H9 (cell line): ENCODE measurements at regions not wholly inside any gene's neighbourhood (a gene's known extent, or its start where the extent isn't known, plus 50 kb on each side); places are given as distances from the start of the nearest gene placed in this dataset.
A peak's percentile ranks its signal among the peaks of the same experiment; 100 is the strongest.

Experiments used
- DNase-seq: peaks from one replicate; pipeline ENCODE4 v3.0.0-alpha.2; 2017
- H2AFZ ChIP-seq: one replicate; pipeline ENCODE4 v1.6.1; 2013; ENCODE audit warnings: mild to moderate bottlenecking, low read length, control low read depth, moderate library complexity
- H2AK5ac ChIP-seq: 2 replicates; pipeline ENCODE4 v1.6.1; 2013; ENCODE audit warnings: low read length, control low read depth, mixed read lengths; ENCODE audit not compliant: insufficient read length
- H2BK120ac ChIP-seq: one replicate; pipeline ENCODE4 v1.6.1; 2013; ENCODE audit warnings: low read depth, mild to moderate bottlenecking, low read length, control low read depth, inconsistent platforms; ENCODE audit not compliant: poor library complexity, severe bottlenecking
- H2BK12ac ChIP-seq: 2 replicates; pipeline ENCODE4 v1.6.1; 2013; ENCODE audit warnings: low read length, control low read depth, mixed read lengths, low read depth; ENCODE audit not compliant: insufficient read length
- H2BK15ac ChIP-seq: 2 replicates; pipeline ENCODE4 v1.6.1; 2013; ENCODE audit warnings: low read depth, low read length, control low read depth
- H2BK20ac ChIP-seq: one replicate; pipeline ENCODE4 v1.6.1; 2013; ENCODE audit warnings: low read depth, mild to moderate bottlenecking, low read length, control low read depth, inconsistent platforms; ENCODE audit not compliant: poor library complexity, severe bottlenecking
- H2BK5ac ChIP-seq: 2 replicates; pipeline ENCODE4 v1.6.1; 2013; ENCODE audit warnings: low read length, control low read depth, mixed read lengths; ENCODE audit not compliant: insufficient read length
- H3K14ac ChIP-seq: 2 replicates; pipeline ENCODE4 v1.6.1; 2013; ENCODE audit warnings: low read length, control low read depth; ENCODE audit not compliant: insufficient read depth
- H3K18ac ChIP-seq: 2 replicates; pipeline ENCODE4 v1.6.1; 2013; ENCODE audit warnings: low read depth, mild to moderate bottlenecking, mixed read lengths, low read length, control low read depth; ENCODE audit not compliant: insufficient read length
- H3K23ac ChIP-seq: 2 replicates; pipeline ENCODE4 v1.6.1; 2013; ENCODE audit warnings: low read length, control low read depth, mixed read lengths, low read depth; ENCODE audit not compliant: insufficient read length
- H3K23me2 ChIP-seq: 2 replicates; pipeline ENCODE4 v1.6.1; 2013; ENCODE audit warnings: low read depth, mild to moderate bottlenecking, mixed read lengths, low read length, control low read depth; ENCODE audit not compliant: insufficient read length, poor library complexity, severe bottlenecking
- H3K27ac ChIP-seq: 2 replicates; pipeline ENCODE4 v1.5.1; 2013; ENCODE audit warnings: low read length, control low read depth, mixed read lengths, low read depth; ENCODE audit not compliant: insufficient read length
- H3K27me3 ChIP-seq: 2 replicates; pipeline ENCODE4 v1.6.1; 2013; ENCODE audit warnings: low read length, control low read depth, inconsistent platforms; ENCODE audit not compliant: insufficient read depth
- H3K4ac ChIP-seq: 2 replicates; pipeline ENCODE4 v1.6.1; 2013; ENCODE audit warnings: low read depth, mild to moderate bottlenecking, control low read depth, inconsistent platforms, low read length, moderate library complexity
- H3K4me1 ChIP-seq: 2 replicates; pipeline ENCODE4 v1.6.1; 2013; ENCODE audit warnings: low read length, control low read depth, inconsistent platforms; ENCODE audit not compliant: insufficient read depth
- H3K4me2 ChIP-seq: 2 replicates; pipeline ENCODE4 v1.6.1; 2013; ENCODE audit warnings: low read length, control low read depth, mixed read lengths; ENCODE audit not compliant: insufficient read length, insufficient read depth
- H3K56ac ChIP-seq: 2 replicates; pipeline ENCODE4 v1.6.1; 2013; ENCODE audit warnings: low read depth, mild to moderate bottlenecking, mixed read lengths, low read length, control low read depth; ENCODE audit not compliant: insufficient read length
- H3K79me1 ChIP-seq: 2 replicates; pipeline ENCODE4 v1.6.1; 2013; ENCODE audit warnings: low read depth, mild to moderate bottlenecking, moderate library complexity, low read length, control low read depth, inconsistent platforms; ENCODE audit not compliant: insufficient read depth, poor library complexity, severe bottlenecking
- H3K79me2 ChIP-seq: 2 replicates; pipeline ENCODE4 v1.6.1; 2013; ENCODE audit warnings: low read length, control low read depth, inconsistent platforms; ENCODE audit not compliant: insufficient read depth
- H3K9ac ChIP-seq: 2 replicates; pipeline ENCODE4 v1.6.1; 2013; ENCODE audit warnings: low read length, control low read depth, mixed read lengths; ENCODE audit not compliant: insufficient read length; ENCODE audit errors: extremely low read depth
- H3K9me3 ChIP-seq: one replicate; pipeline ENCODE4 v1.6.1; 2013; ENCODE audit warnings: low read depth, low read length, inconsistent platforms; ENCODE audit not compliant: control insufficient read depth
- H3T11ph ChIP-seq: one replicate; pipeline ENCODE4 v1.6.1; 2013; ENCODE audit warnings: mild to moderate bottlenecking, low read length, control low read depth, inconsistent platforms
- H4K20me1 ChIP-seq: one replicate; pipeline ENCODE4 v1.6.1; 2013; ENCODE audit not compliant: control insufficient read depth, insufficient read length, insufficient read depth
- H4K5ac ChIP-seq: 2 replicates; pipeline ENCODE4 v1.6.1; 2013; ENCODE audit warnings: low read depth, mild to moderate bottlenecking, mixed read lengths, low read length, control low read depth; ENCODE audit not compliant: insufficient read length
- H4K8ac ChIP-seq: replicated peaks from 2 replicates; pipeline ENCODE4 v1.6.1; 2013; ENCODE audit warnings: low read length, control low read depth, mixed read lengths, low read depth; ENCODE audit not compliant: insufficient read length
- H4K91ac ChIP-seq: 2 replicates; pipeline ENCODE4 v1.6.1; 2013; ENCODE audit warnings: low read depth, mild to moderate bottlenecking, moderate library complexity, mixed read lengths, low read length, control low read depth; ENCODE audit not compliant: insufficient read length
- H3K27ac Mint-ChIP-seq, 3 experiments: 2 replicates in 2 of 3; 3 replicates in 1 of 3; pipeline ENCODE4 v1.8.0; 2020 to 2021; ENCODE audit warnings: mixed read lengths in 3 of 3, mild to moderate bottlenecking in 1 of 3, moderate library complexity in 1 of 3
- H3K27me3 Mint-ChIP-seq: 2 replicates; pipeline ENCODE4 v1.8.0; 2021; ENCODE audit warnings: low read depth, mild to moderate bottlenecking, moderate library complexity, mixed read lengths
- H3K36me3 Mint-ChIP-seq, 3 experiments: 2 replicates in 2 of 3; 3 replicates in 1 of 3; pipeline ENCODE4 v1.8.0; 2020 to 2021; ENCODE audit warnings: low read depth in 3 of 3, mixed read lengths in 3 of 3; ENCODE audit not compliant: insufficient read depth in 1 of 3
- H3K4me1 Mint-ChIP-seq, 2 experiments: 2 replicates each; pipeline ENCODE4 v1.8.0; 2020; ENCODE audit warnings: mixed read lengths in 2 of 2
- H3K4me3 Mint-ChIP-seq, 2 experiments: 2 replicates in 1 of 2; 3 replicates in 1 of 2; pipeline ENCODE4 v1.8.0; 2020 to 2021; ENCODE audit warnings: mild to moderate bottlenecking in 2 of 2, mixed read lengths in 2 of 2, moderate library complexity in 1 of 2
- H3K9me3 Mint-ChIP-seq, 2 experiments: 2 replicates in 1 of 2; 3 replicates in 1 of 2; pipeline ENCODE4 v1.8.0; 2020; ENCODE audit warnings: mild to moderate bottlenecking in 2 of 2, mixed read lengths in 2 of 2, moderate library complexity in 1 of 2
- CTCF ChIP-seq: fragments of 200-600 bp; sonication (generic); conservative IDR thresholded peaks from 3 replicates; pipeline ENCODE4 v1.8.0; 2021; ENCODE audit warnings: antibody characterized with exemption, mild to moderate bottlenecking
- WGBS: extraction: QIAGEN DNeasy Blood & Tissue Kit; methylation state at CpG from one replicate; pipeline ENCODE4 v1.1.7; 2013; ENCODE audit warnings: missing lambda C conversion rate, low lambda C conversion rate, mixed read lengths; ENCODE audit not compliant: insufficient read length; ENCODE audit errors: extremely low coverage; 5-methylcytosine and 5-hydroxymethylcytosine counted together

- H3K9me3 Mint-ChIP-seq: no peaks in the 10 kb centered on the region
- no CpG with 5 or more reads among the region's 3 CpGs for WGBS
- H3K79me1 ChIP-seq: no peaks in the 10 kb centered on the region
- H3K27ac Mint-ChIP-seq: no peak overlapping the region
- H4K8ac ChIP-seq: no peak overlapping the region
- no peak for DNase-seq
- H3K14ac ChIP-seq: no peak overlapping the region
- H3K27ac ChIP-seq: no peak overlapping the region
- H4K91ac ChIP-seq: no peak overlapping the region
- H2AK5ac ChIP-seq: no peak overlapping the region
- H2AFZ ChIP-seq: no peak overlapping the region
- no peaks in the 10 kb centered on the region for H3K9me3 ChIP-seq
- no peaks in the 10 kb centered on the region for H3K23me2 ChIP-seq
- no peak overlapping the region for H2BK20ac ChIP-seq
- no peak overlapping the region for H2BK12ac ChIP-seq
- no peak overlapping the region for H2BK5ac ChIP-seq
- no peaks in the 10 kb centered on the region for H3K27me3 ChIP-seq
- H3K23ac ChIP-seq: no peak overlapping the region
- H3K79me2 ChIP-seq: no peaks in the 10 kb centered on the region
- H3K18ac ChIP-seq: no peak overlapping the region
- no peak overlapping the region for H2BK120ac ChIP-seq
- H3K4me3 Mint-ChIP-seq: peak overlapping the region in 1 of 2 experiments; percentile 2; a peak in 1 of 5 replicates
- no peak overlapping the region for H3K4ac ChIP-seq
- no peak overlapping the region for H3K9ac ChIP-seq
- no peak for TF ChIP-seq CTCF
- no peak overlapping the region for H3T11ph ChIP-seq
- no peaks in the 10 kb centered on the region; a peak in 1 of 7 replicates for H3K36me3 Mint-ChIP-seq
- peaks cover 32 to 35% of the 10 kb centered on the region in 2 experiments for H3K4me1 Mint-ChIP-seq
- peak overlapping the region; percentile 7 for H3K4me2 ChIP-seq
- no peak overlapping the region for H4K5ac ChIP-seq
- H3K27me3 Mint-ChIP-seq: peaks cover 21% of the 10 kb centered on the region
- no peaks in the 10 kb centered on the region for H4K20me1 ChIP-seq
- H3K56ac ChIP-seq: no peak overlapping the region
- H2BK15ac ChIP-seq: no peak overlapping the region
- H3K4me1 ChIP-seq: peaks cover 10% of the 10 kb centered on the region
Measured at GRCh38 chr10:118204292-118204943, 137.7 kb downstream of the FAM204A start.
